ENCODE measurements at regions not wholly inside any gene's neighbourhood (a gene's known extent, or its start where the extent isn't known, plus 50 kb on each side); places are given as distances from the start of the nearest gene placed in this dataset.

DNA sequence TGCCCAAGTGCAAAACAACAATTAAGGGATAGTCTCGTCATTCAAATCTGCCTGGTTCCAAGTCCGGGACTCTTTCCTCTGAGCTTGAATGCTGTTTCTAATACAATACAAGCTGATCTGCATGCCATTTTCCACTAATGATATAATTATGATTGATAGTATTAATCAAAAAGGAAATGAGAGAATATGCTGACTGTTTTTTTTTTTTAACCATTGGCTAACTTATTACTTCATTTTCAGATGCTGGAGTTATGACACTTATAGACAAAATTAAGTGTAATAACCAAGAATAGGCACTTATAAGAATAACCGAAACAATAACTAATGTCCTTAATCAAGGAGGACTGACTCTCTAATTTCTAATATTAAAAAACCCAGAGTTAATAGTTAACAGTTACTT is 343.6 kb downstream of the LPIN1 start:
- no peak for FAIRE-seq

- FAIRE-seq = no peak
Measured at GRCh38 chr2:12090590-12090989, 344.2 kb downstream of the LPIN1 start.

DNA sequence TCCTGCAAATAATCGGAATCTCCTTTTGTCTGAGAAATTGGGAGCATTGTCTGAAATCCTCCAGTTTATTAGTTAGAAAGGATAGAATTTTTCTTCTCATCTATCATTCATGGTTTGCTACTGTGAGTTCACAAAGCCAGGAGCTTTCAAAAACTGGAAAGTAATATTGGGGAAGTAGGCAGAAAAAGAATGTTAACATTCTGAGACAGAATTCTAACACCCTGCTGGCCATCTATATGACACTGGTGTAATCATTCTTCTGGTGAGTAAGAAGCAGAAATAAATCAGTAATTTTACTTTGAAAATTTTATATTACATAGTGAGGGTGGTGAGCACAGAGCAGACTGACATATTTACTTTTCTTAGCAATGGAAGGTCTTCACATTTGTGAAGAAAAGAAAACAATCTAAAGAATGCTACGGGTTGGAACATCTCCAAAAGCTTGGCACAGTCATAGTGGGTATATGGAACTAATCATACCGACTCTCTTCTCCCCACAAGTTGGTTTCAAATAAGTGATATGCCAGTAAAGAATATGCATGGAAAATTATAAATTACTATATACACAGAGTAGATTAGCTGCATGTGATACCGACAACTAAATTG is 344.9 kb downstream of the LPIN1 start:
- no peak for FAIRE-seq

GRCh38 chr2:12094134-12094533 is 347.7 kb downstream of the LPIN1 start:
- no peak for FAIRE-seq

- FAIRE-seq = no peak
Measured at GRCh38 chr2:12096051-12096787, 349.8 kb downstream of the LPIN1 start.

DNA sequence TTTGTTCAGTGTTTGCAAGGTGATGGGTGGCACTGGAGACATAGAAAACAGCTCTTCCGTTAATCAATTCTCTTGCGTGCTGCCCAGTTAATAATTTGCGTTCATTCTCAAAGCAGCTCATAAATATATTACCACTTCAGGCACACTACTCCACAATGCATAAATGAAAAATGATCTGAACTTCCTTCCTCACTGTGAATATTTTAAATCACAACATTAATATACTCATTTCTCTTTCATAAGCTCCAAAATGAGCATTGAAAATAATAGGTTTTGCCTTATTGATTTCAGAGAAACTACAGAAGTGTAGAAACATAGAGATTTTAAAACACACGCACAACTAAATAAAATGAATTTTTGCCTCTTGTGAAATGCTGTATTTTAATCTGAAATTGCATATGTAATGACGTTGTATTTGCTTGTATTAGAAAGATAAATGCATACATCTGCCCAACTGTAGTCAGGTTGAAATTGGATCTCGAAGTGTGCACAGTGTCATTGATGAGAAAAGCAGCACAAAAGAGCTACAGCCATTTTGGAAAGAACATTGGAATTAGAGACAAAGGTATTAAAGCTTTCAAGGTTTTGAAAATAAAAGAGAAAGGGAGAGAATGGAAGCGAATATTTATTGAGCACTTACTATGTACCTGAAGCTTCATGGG is 350.5 kb downstream of the LPIN1 start:
- no peak for FAIRE-seq

DNA sequence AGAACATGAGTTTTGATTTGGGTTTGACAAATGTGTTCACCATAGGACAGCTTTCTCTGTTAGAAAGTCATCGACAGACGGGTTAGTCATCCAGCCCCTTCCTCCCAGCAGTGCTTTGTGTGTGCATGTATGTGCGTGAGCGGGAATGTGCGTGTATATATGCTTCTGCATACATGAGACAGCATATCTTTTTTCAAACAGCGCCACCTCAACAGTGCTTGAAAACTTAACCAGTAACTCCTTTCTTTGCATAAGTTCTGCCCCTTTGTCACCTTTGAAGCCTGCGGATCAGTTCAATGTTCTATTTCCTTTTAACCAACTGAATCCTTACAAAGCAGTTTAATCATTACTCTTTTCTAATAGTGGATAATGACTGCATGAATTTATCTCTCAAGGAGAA is 351.4 kb downstream of the LPIN1 start:
- no peak for FAIRE-seq

DNA sequence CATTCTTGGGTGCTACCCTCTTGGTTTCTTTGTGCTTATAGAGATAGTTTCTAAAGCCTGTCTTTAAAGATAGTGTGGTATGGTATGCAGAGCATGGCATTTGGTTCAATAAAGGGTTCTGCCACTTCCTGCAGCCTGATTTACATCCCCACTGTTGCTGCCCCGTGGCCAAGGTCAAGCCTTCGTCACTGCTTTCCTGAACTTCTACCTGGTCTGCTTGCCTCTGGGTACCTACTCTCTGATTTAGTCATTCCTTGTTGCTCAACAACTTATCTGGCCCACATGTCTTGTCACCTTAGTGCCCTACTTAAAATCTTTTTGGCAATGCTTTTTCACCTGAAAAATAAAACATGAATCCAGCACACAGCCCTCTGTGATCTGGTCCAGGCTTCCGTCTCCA is 352.9 kb downstream of the LPIN1 start:
- no peak for FAIRE-seq

- FAIRE-seq = no peak
Measured at GRCh38 chr2:12102679-12103078, 356.2 kb downstream of the LPIN1 start.

DNA sequence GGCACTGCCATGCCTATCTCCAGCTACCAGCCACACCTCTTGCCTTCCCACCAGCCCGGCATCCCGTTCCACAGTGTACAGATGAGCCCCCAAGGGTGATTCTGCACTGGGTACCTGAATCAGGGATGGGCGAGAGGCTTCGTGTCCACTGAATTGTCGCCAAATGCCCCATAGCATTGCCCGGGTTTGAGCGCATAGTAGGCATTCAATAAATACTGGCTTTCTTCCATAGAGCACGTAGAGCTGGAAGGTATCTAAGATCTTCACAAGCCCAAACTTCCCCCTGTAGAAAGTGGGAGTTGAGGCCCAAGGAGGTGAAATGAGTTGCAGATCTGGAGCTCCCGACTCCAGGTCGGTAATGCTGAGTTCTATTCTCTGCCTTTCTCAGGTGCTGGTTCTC is 358.7 kb downstream of the LPIN1 start:
- FAIRE-seq = no peak

DNA sequence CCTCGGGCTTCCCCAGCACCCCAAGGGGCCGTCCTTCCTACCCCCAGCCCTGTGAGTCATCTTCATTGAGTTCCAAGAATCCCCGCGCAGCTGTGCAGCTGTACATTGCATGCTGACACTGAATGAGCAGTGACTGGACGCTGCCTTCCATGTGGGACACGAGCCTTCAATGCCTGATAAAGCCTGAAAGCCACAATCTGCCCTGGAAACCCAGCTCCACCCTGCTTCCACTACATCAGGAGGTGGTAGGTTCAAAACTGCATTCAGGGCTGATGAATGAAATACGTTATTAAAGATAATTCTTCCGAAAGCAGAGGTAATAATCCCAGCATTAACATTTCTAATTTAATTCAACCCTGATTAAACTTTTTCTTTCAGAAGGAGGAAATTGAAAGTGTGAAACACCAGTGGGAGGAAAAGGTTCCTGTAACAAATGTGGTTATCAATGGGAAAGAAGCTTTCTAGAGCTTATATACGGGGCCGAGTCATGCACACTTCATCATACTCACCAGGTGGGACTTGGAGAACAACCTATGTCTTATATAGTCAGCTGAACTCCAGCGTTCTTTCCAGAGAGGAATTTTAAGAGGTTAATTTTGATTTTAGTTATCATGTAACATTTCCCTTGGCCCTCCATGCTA is 360.1 kb downstream of the LPIN1 start:
- FAIRE-seq = no peak

- FAIRE-seq = no peak
Measured at GRCh38 chr2:12107321-12107720, 360.9 kb downstream of the LPIN1 start.

- FAIRE-seq = no peak
Measured at GRCh38 chr2:12107939-12108338, 361.5 kb downstream of the LPIN1 start.

- FAIRE-seq = no peak
Measured at GRCh38 chr2:12109363-12110017, 363.1 kb downstream of the LPIN1 start.

GRCh38 chr2:12110074-12110473 is 363.6 kb downstream of the LPIN1 start:
- no peak for FAIRE-seq

- no peak for FAIRE-seq
Measured at GRCh38 chr2:12110481-12110880, 364.0 kb downstream of the LPIN1 start.

DNA sequence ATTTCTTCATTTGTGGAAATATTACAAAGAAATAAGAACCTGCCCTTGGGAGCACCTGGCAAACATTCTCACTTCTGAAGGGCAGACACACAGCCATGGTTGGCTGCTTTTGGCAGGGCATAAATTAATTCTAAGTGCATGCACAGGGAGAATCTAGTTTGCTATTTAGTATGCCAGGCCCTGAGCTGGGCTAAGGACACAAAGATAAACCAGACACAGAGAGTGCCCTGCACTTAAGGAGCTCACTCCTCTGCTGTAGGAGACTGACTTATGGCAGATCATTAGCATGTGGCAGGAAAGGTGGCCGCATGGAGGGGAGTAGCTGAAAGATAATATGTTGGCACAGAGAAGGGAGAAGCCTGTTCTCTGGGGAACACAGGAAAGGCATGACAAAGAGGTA is 367.0 kb downstream of the LPIN1 start:
- FAIRE-seq = no peak

- no peak for FAIRE-seq
Measured at GRCh38 chr2:12114816-12115215, 368.4 kb downstream of the LPIN1 start.

DNA sequence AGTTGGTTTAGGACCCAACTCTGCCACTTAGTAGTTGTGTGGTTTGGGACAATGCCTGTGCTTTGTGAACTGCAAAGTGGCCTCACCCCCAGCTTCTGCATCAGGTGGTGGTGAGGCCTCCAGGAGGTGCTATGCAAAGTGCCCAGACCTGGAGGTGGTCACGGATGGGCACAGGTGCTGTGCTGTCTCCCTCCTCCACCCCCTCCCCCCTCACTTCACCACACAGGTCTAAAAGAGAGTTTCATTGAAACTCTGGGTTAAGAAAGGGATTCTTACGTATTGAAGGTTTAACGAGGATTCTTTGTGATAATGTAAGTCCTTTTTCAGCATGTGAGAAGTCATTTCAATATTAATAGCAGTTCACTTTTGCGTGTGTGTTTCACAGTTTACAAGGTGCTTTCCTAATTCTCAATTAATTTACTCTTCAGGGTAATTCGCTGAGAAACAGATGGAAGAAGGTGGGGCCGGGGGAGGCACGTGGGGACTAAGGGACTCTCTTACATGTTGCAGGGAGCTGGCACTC is 369.9 kb downstream of the LPIN1 start:
- no peak for FAIRE-seq

DNA sequence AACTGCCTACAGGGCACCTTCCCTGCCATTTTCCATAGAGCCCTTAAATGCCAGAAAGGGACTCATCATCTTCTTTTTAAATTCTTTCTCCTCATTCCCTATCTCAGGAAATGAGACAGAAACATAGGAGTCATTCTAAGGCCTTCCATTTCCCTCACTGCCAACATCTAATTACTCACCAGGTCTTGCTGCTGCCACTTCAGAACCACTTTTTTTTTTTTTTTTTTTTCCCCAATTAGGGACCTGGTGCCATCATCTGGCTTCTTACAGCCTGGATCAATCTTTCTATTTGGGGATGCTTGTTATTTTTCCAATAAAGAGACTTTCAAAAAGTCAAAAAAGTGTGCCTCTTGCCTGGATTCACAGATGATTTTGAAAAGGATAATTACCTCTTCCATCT is 373.4 kb downstream of the LPIN1 start:
- no peak for FAIRE-seq

GRCh38 chr2:12120281-12121150 is 374.1 kb downstream of the LPIN1 start:
- no peak for FAIRE-seq

GRCh38 chr2:12124790-12125189 is 378.4 kb downstream of the LPIN1 start:
- FAIRE-seq = no peak
